H9 (cell line): ENCODE measurements at regions not wholly inside any gene's neighbourhood (a gene's known extent, or its start where the extent isn't known, plus 50 kb on each side); places are given as distances from the start of the nearest gene placed in this dataset.

Experiments
- DNase-seq: peaks from one replicate; pipeline ENCODE4 v3.0.0-alpha.2; 2017
- H2AFZ ChIP-seq: one replicate; pipeline ENCODE4 v1.6.1; 2013; ENCODE audit warnings: mild to moderate bottlenecking, low read length, control low read depth, moderate library complexity
- H2AK5ac ChIP-seq: 2 replicates; pipeline ENCODE4 v1.6.1; 2013; ENCODE audit warnings: low read length, control low read depth, mixed read lengths; ENCODE audit not compliant: insufficient read length
- H2BK120ac ChIP-seq: one replicate; pipeline ENCODE4 v1.6.1; 2013; ENCODE audit warnings: low read depth, mild to moderate bottlenecking, low read length, control low read depth, inconsistent platforms; ENCODE audit not compliant: poor library complexity, severe bottlenecking
- H2BK12ac ChIP-seq: 2 replicates; pipeline ENCODE4 v1.6.1; 2013; ENCODE audit warnings: low read length, control low read depth, mixed read lengths, low read depth; ENCODE audit not compliant: insufficient read length
- H2BK15ac ChIP-seq: 2 replicates; pipeline ENCODE4 v1.6.1; 2013; ENCODE audit warnings: low read depth, low read length, control low read depth
- H2BK20ac ChIP-seq: one replicate; pipeline ENCODE4 v1.6.1; 2013; ENCODE audit warnings: low read depth, mild to moderate bottlenecking, low read length, control low read depth, inconsistent platforms; ENCODE audit not compliant: poor library complexity, severe bottlenecking
- H2BK5ac ChIP-seq: 2 replicates; pipeline ENCODE4 v1.6.1; 2013; ENCODE audit warnings: low read length, control low read depth, mixed read lengths; ENCODE audit not compliant: insufficient read length
- H3K14ac ChIP-seq: 2 replicates; pipeline ENCODE4 v1.6.1; 2013; ENCODE audit warnings: low read length, control low read depth; ENCODE audit not compliant: insufficient read depth
- H3K18ac ChIP-seq: 2 replicates; pipeline ENCODE4 v1.6.1; 2013; ENCODE audit warnings: low read depth, mild to moderate bottlenecking, mixed read lengths, low read length, control low read depth; ENCODE audit not compliant: insufficient read length
- H3K23ac ChIP-seq: 2 replicates; pipeline ENCODE4 v1.6.1; 2013; ENCODE audit warnings: low read length, control low read depth, mixed read lengths, low read depth; ENCODE audit not compliant: insufficient read length
- H3K23me2 ChIP-seq: 2 replicates; pipeline ENCODE4 v1.6.1; 2013; ENCODE audit warnings: low read depth, mild to moderate bottlenecking, mixed read lengths, low read length, control low read depth; ENCODE audit not compliant: insufficient read length, poor library complexity, severe bottlenecking
- H3K27ac ChIP-seq: 2 replicates; pipeline ENCODE4 v1.5.1; 2013; ENCODE audit warnings: low read length, control low read depth, mixed read lengths, low read depth; ENCODE audit not compliant: insufficient read length
- H3K27me3 ChIP-seq: 2 replicates; pipeline ENCODE4 v1.6.1; 2013; ENCODE audit warnings: low read length, control low read depth, inconsistent platforms; ENCODE audit not compliant: insufficient read depth
- H3K4ac ChIP-seq: 2 replicates; pipeline ENCODE4 v1.6.1; 2013; ENCODE audit warnings: low read depth, mild to moderate bottlenecking, control low read depth, inconsistent platforms, low read length, moderate library complexity
- H3K4me1 ChIP-seq: 2 replicates; pipeline ENCODE4 v1.6.1; 2013; ENCODE audit warnings: low read length, control low read depth, inconsistent platforms; ENCODE audit not compliant: insufficient read depth
- H3K4me2 ChIP-seq: 2 replicates; pipeline ENCODE4 v1.6.1; 2013; ENCODE audit warnings: low read length, control low read depth, mixed read lengths; ENCODE audit not compliant: insufficient read length, insufficient read depth
- H3K56ac ChIP-seq: 2 replicates; pipeline ENCODE4 v1.6.1; 2013; ENCODE audit warnings: low read depth, mild to moderate bottlenecking, mixed read lengths, low read length, control low read depth; ENCODE audit not compliant: insufficient read length
- H3K79me1 ChIP-seq: 2 replicates; pipeline ENCODE4 v1.6.1; 2013; ENCODE audit warnings: low read depth, mild to moderate bottlenecking, moderate library complexity, low read length, control low read depth, inconsistent platforms; ENCODE audit not compliant: insufficient read depth, poor library complexity, severe bottlenecking
- H3K79me2 ChIP-seq: 2 replicates; pipeline ENCODE4 v1.6.1; 2013; ENCODE audit warnings: low read length, control low read depth, inconsistent platforms; ENCODE audit not compliant: insufficient read depth
- H3K9ac ChIP-seq: 2 replicates; pipeline ENCODE4 v1.6.1; 2013; ENCODE audit warnings: low read length, control low read depth, mixed read lengths; ENCODE audit not compliant: insufficient read length; ENCODE audit errors: extremely low read depth
- H3K9me3 ChIP-seq: one replicate; pipeline ENCODE4 v1.6.1; 2013; ENCODE audit warnings: low read depth, low read length, inconsistent platforms; ENCODE audit not compliant: control insufficient read depth
- H3T11ph ChIP-seq: one replicate; pipeline ENCODE4 v1.6.1; 2013; ENCODE audit warnings: mild to moderate bottlenecking, low read length, control low read depth, inconsistent platforms
- H4K20me1 ChIP-seq: one replicate; pipeline ENCODE4 v1.6.1; 2013; ENCODE audit not compliant: control insufficient read depth, insufficient read length, insufficient read depth
- H4K5ac ChIP-seq: 2 replicates; pipeline ENCODE4 v1.6.1; 2013; ENCODE audit warnings: low read depth, mild to moderate bottlenecking, mixed read lengths, low read length, control low read depth; ENCODE audit not compliant: insufficient read length
- H4K8ac ChIP-seq: replicated peaks from 2 replicates; pipeline ENCODE4 v1.6.1; 2013; ENCODE audit warnings: low read length, control low read depth, mixed read lengths, low read depth; ENCODE audit not compliant: insufficient read length
- H4K91ac ChIP-seq: 2 replicates; pipeline ENCODE4 v1.6.1; 2013; ENCODE audit warnings: low read depth, mild to moderate bottlenecking, moderate library complexity, mixed read lengths, low read length, control low read depth; ENCODE audit not compliant: insufficient read length
- H3K27ac Mint-ChIP-seq, 3 experiments: 2 replicates in 2 of 3; 3 replicates in 1 of 3; pipeline ENCODE4 v1.8.0; 2020 to 2021; ENCODE audit warnings: mixed read lengths in 3 of 3, mild to moderate bottlenecking in 1 of 3, moderate library complexity in 1 of 3
- H3K27me3 Mint-ChIP-seq: 2 replicates; pipeline ENCODE4 v1.8.0; 2021; ENCODE audit warnings: low read depth, mild to moderate bottlenecking, moderate library complexity, mixed read lengths
- H3K36me3 Mint-ChIP-seq, 3 experiments: 2 replicates in 2 of 3; 3 replicates in 1 of 3; pipeline ENCODE4 v1.8.0; 2020 to 2021; ENCODE audit warnings: low read depth in 3 of 3, mixed read lengths in 3 of 3; ENCODE audit not compliant: insufficient read depth in 1 of 3
- H3K4me1 Mint-ChIP-seq, 2 experiments: 2 replicates each; pipeline ENCODE4 v1.8.0; 2020; ENCODE audit warnings: mixed read lengths in 2 of 2
- H3K4me3 Mint-ChIP-seq, 2 experiments: 2 replicates in 1 of 2; 3 replicates in 1 of 2; pipeline ENCODE4 v1.8.0; 2020 to 2021; ENCODE audit warnings: mild to moderate bottlenecking in 2 of 2, mixed read lengths in 2 of 2, moderate library complexity in 1 of 2
- H3K9me3 Mint-ChIP-seq, 2 experiments: 2 replicates in 1 of 2; 3 replicates in 1 of 2; pipeline ENCODE4 v1.8.0; 2020; ENCODE audit warnings: mild to moderate bottlenecking in 2 of 2, mixed read lengths in 2 of 2, moderate library complexity in 1 of 2
- CTCF ChIP-seq: fragments of 200-600 bp; sonication (generic); conservative IDR thresholded peaks from 3 replicates; pipeline ENCODE4 v1.8.0; 2021; ENCODE audit warnings: antibody characterized with exemption, mild to moderate bottlenecking
- WGBS: extraction: QIAGEN DNeasy Blood & Tissue Kit; methylation state at CpG from one replicate; pipeline ENCODE4 v1.1.7; 2013; ENCODE audit warnings: missing lambda C conversion rate, low lambda C conversion rate, mixed read lengths; ENCODE audit not compliant: insufficient read length; ENCODE audit errors: extremely low coverage; 5-methylcytosine and 5-hydroxymethylcytosine counted together

GRCh38 chr2:191591025-191591424, 86.9 kb upstream of the NABP1 start:
- WGBS = no CpG with 5 or more reads among the region's 6 CpGs
- Histone ChIP-seq H4K5ac (no peak overlapping the region), H3T11ph (no peak overlapping the region), H3K27ac (no peak overlapping the region), H3K9me3 (no peaks in the 10 kb centered on the region), H3K9ac (no peak overlapping the region), H2BK120ac (no peak overlapping the region), H2AK5ac (no peak overlapping the region), H3K4ac (no peak overlapping the region), H4K91ac (no peak overlapping the region), H3K56ac (no peak overlapping the region), H3K4me2 (no peak overlapping the region), H3K23ac (no peak overlapping the region), H2AFZ (no peak overlapping the region), H3K4me1 (no peaks in the 10 kb centered on the region), H4K8ac (no peak overlapping the region), H2BK15ac (no peak overlapping the region), H3K18ac (no peak overlapping the region), H2BK20ac (no peak overlapping the region), H3K79me1 (no peaks in the 10 kb centered on the region), H3K79me2 (no peaks in the 10 kb centered on the region), H2BK12ac (no peak overlapping the region), H4K20me1 (no peaks in the 10 kb centered on the region), H3K14ac (no peak overlapping the region), H3K27me3 (no peaks in the 10 kb centered on the region), H2BK5ac (no peak overlapping the region), H3K23me2 (no peaks in the 10 kb centered on the region)
- no peaks in the 10 kb centered on the region for H3K9me3 Mint-ChIP-seq
- H3K27me3 Mint-ChIP-seq = no peaks in the 10 kb centered on the region
- no peak overlapping the region for H3K27ac Mint-ChIP-seq
- TF ChIP-seq CTCF = no peak
- no peak for DNase-seq
- H3K36me3 Mint-ChIP-seq = no peaks in the 10 kb centered on the region
- H3K4me3 Mint-ChIP-seq = no peak overlapping the region
- H3K4me1 Mint-ChIP-seq = no peaks in the 10 kb centered on the region
